Effector memory CD8-positive, alpha-beta T cell (primary cell): ENCODE measurements at regions not wholly inside any gene's neighbourhood (a gene's known extent, or its start where the extent isn't known, plus 50 kb on each side); places are given as distances from the start of the nearest gene placed in this dataset.
"Not testable (repeated sequence)": the region's sequence is repeated elsewhere in the genome, so short reads cannot be mapped to it uniquely, and the experiment has no call there.

Experiments used
- ATAC-seq: fragments of 150-1000 bp; cut with Tn5 transposase; replicated peaks from 2 replicates; pipeline ENCODE4 v1.10.0; 2021; ENCODE audit warnings: mild to moderate bottlenecking, moderate library complexity
- DNase-seq, 3 experiments: peaks; one replicate each; pipeline ENCODE4 v3.0.0; 2021
- H3K27ac Mint-ChIP-seq, 2 donors: one replicate each; pipeline ENCODE4 v1.8.0; 2022; ENCODE audit warnings: mild to moderate bottlenecking in 2 of 2, mixed read lengths in 2 of 2, moderate library complexity in 2 of 2
- H3K27me3 Mint-ChIP-seq, 2 donors: one replicate each; pipeline ENCODE4 v1.8.0; 2022; ENCODE audit warnings: mixed read lengths in 2 of 2
- H3K36me3 Mint-ChIP-seq: one replicate; pipeline ENCODE4 v1.8.0; 2022; ENCODE audit warnings: mild to moderate bottlenecking, moderate library complexity, mixed read lengths; ENCODE audit not compliant: insufficient read depth
- H3K4me1 Mint-ChIP-seq, 2 donors: one replicate each; pipeline ENCODE4 v1.8.0; 2022; ENCODE audit warnings: low read depth in 2 of 2, mixed read lengths in 2 of 2
- H3K4me3 Mint-ChIP-seq, 2 donors: one replicate each; pipeline ENCODE4 v1.8.0; 2022; ENCODE audit warnings: mild to moderate bottlenecking in 2 of 2, mixed read lengths in 2 of 2, moderate library complexity in 2 of 2
- H3K9me3 Mint-ChIP-seq, 2 donors: one replicate each; pipeline ENCODE4 v1.8.0; 2022; ENCODE audit warnings: mixed read lengths in 2 of 2

GRCh38 chr2:34210382-34210781 lies 611.3 kb upstream of the FAM98A start:
- H3K27me3 Mint-ChIP-seq, ATAC-seq, H3K27ac Mint-ChIP-seq, DNase-seq, H3K36me3 Mint-ChIP-seq, H3K4me3 Mint-ChIP-seq, H3K4me1 Mint-ChIP-seq: not testable (repeated sequence)
- peaks cover 9 to 32% of the 10 kb centered on the region in 2 donors for H3K9me3 Mint-ChIP-seq

- Mint-ChIP-seq H3K36me3 (no peaks in the 10 kb centered on the region), H3K4me1 (no peaks in the 10 kb centered on the region), H3K9me3 (peaks cover 5 to 25% of the 10 kb centered on the region in 2 donors), H3K4me3 (no peak overlapping the region), H3K27me3 (no peaks in the 10 kb centered on the region), H3K27ac (peak overlapping the region in 1 of 2 donors; percentile 50)
- DNase-seq (no peak), ATAC-seq (no peak)
These were observed 605.5 kb upstream of the FAM98A start for GRCh38 chr2:34204560-34204959.

- DNase-seq (no peak), ATAC-seq (no peak)
- no peak overlapping the region for H3K27ac Mint-ChIP-seq
- peaks cover 5 to 20% of the 10 kb centered on the region in 2 donors for H3K9me3 Mint-ChIP-seq
- H3K4me3 Mint-ChIP-seq, result no peak overlapping the region
- H3K27me3 Mint-ChIP-seq, result no peaks in the 10 kb centered on the region
- no peaks in the 10 kb centered on the region for H3K36me3 Mint-ChIP-seq
- no peaks in the 10 kb centered on the region for H3K4me1 Mint-ChIP-seq
These were observed 602.0 kb upstream of the FAM98A start for GRCh38 chr2:34201099-34201498.

DNA sequence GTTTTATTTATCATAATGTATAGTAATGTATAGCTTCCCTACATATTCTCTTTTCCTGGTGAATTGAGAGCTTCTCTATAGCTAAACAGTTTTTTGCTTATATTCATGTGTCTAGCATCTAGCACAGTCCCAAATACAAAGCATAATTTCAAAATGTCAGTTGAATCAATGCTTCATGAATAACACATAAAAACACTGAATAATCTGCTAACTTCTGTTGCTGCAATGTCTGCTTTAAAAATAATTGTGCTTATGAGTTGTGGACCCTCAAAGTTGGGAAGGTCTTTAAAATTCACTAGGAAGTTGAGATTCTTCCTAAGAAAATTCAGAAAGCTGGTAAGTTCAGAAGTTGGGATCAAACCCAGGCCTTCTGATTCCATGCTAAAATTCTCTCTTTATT lies 600.9 kb upstream of the FAM98A start:
- Mint-ChIP-seq H3K9me3 (peaks cover 5 to 14% of the 10 kb centered on the region in 2 donors), H3K36me3 (no peaks in the 10 kb centered on the region), H3K4me3 (no peak overlapping the region), H3K27me3 (no peaks in the 10 kb centered on the region), H3K27ac (no peak overlapping the region), H3K4me1 (no peaks in the 10 kb centered on the region)
- ATAC-seq (no peak), DNase-seq (no peak)

- no peaks in the 10 kb centered on the region for H3K4me1 Mint-ChIP-seq
- no peak overlapping the region for H3K4me3 Mint-ChIP-seq
- no peaks in the 10 kb centered on the region for H3K27me3 Mint-ChIP-seq
- ATAC-seq (no peak), DNase-seq (no peak)
- H3K9me3 Mint-ChIP-seq, result peaks cover 0 to 13% of the 10 kb centered on the region in 2 donors
- no peak overlapping the region for H3K27ac Mint-ChIP-seq
- no peaks in the 10 kb centered on the region for H3K36me3 Mint-ChIP-seq
These were observed 594.1 kb upstream of the FAM98A start for GRCh38 chr2:34193164-34193563.

DNA sequence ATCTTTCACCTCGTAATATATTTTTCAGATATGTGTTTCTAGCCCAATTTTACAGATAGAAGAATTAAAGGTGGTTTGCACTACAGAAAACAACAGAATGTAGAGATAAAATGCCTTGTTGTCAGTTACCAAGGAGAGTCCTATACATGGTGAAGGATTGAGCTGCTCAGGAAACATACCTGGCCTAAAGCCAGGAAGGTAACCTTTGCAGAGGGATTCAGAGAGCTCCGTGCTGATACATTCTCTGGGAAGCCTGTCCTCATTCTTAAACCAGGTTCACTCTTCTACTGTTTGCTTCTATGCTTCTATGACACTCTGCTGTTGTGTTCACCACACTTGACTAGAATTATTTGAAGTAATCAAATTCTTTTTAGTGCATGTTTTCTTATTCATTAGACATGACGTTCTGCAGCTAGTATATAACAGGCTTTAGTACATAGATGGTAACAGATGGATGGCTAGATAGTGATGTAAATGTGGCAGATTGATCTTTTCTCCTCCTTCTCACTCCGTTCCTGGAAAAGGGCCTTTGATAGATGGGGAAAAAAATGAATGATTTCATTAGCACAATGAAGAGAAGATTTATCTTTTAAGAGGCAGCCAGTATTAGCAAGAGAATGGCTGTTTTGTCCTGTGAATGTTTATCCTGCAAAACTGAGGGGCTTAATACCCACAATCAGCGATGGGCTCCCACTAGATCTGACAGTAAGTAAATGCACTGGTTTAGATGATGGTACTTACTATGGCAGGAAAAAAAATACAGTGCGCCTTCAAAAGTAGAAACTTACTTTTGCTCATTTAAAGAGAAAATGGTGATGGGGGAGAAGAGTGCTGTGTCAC lies 589.6 kb upstream of the FAM98A start:
- H3K27ac Mint-ChIP-seq, result no peak overlapping the region
- DNase-seq (no peak), ATAC-seq (no peak)
- peaks cover 3 to 8% of the 10 kb centered on the region in 2 donors for H3K9me3 Mint-ChIP-seq
- no peak overlapping the region for H3K4me3 Mint-ChIP-seq
- H3K4me1 Mint-ChIP-seq, result no peaks in the 10 kb centered on the region
- no peaks in the 10 kb centered on the region for H3K36me3 Mint-ChIP-seq
- no peaks in the 10 kb centered on the region for H3K27me3 Mint-ChIP-seq

GRCh38 chr2:34179511-34179910 lies 580.4 kb upstream of the FAM98A start:
- H3K27me3 Mint-ChIP-seq, result no peaks in the 10 kb centered on the region
- no peak overlapping the region for H3K4me3 Mint-ChIP-seq
- no peak for ATAC-seq
- H3K4me1 Mint-ChIP-seq, result no peaks in the 10 kb centered on the region
- no peak for DNase-seq
- no peak overlapping the region for H3K27ac Mint-ChIP-seq
- peaks cover 0 to 6% of the 10 kb centered on the region in 2 donors for H3K9me3 Mint-ChIP-seq
- no peaks in the 10 kb centered on the region for H3K36me3 Mint-ChIP-seq

DNA sequence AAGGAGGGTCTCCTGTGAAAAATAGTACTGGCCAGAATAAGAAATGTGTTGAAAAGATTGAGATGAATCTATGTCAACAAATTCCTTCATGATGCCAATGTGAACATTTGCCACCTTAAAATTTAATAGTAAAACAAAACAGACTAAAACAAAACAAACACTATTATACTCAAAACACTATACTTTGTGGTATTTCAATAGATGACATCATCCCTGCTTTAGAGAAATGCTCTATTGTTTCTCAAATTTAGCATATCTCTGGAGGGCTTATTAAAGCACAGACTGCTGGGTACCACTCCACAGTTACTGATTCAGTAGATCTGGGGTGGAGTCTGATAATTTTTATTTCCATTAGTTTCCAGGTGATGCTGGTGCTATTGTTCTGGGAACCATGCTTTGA lies 579.4 kb upstream of the FAM98A start:
- no peak overlapping the region for H3K27ac Mint-ChIP-seq
- no peak overlapping the region for H3K4me3 Mint-ChIP-seq
- H3K4me1 Mint-ChIP-seq, result no peaks in the 10 kb centered on the region
- peaks cover 0 to 5% of the 10 kb centered on the region in 2 donors for H3K9me3 Mint-ChIP-seq
- DNase-seq (no peak), ATAC-seq (no peak)
- no peaks in the 10 kb centered on the region for H3K27me3 Mint-ChIP-seq
- H3K36me3 Mint-ChIP-seq, result no peaks in the 10 kb centered on the region

DNA sequence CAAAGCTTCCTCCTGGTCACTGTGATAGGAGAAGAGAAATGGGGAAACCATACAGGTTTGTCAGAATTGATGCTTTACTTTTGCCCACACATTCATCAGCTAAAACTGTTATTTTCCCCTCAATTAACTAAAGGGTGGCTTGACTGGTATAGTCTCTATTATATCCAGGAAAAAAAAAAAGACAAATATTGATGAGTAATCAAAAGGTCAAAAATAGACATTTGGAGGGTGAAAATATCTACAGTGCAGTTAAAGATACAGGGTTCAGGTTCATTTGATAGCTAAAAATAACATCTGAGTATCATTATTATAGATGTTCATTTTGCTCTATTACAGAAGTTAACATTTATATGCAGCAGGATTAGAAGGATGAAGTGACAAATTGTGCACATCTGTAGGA lies 577.6 kb upstream of the FAM98A start:
- Mint-ChIP-seq H3K27ac (no peak overlapping the region), H3K9me3 (peaks cover 5 to 8% of the 10 kb centered on the region in 2 donors), H3K27me3 (no peaks in the 10 kb centered on the region), H3K4me1 (no peaks in the 10 kb centered on the region), H3K36me3 (no peaks in the 10 kb centered on the region), H3K4me3 (no peak overlapping the region)
- DNase-seq (no peak), ATAC-seq (no peak)

DNA sequence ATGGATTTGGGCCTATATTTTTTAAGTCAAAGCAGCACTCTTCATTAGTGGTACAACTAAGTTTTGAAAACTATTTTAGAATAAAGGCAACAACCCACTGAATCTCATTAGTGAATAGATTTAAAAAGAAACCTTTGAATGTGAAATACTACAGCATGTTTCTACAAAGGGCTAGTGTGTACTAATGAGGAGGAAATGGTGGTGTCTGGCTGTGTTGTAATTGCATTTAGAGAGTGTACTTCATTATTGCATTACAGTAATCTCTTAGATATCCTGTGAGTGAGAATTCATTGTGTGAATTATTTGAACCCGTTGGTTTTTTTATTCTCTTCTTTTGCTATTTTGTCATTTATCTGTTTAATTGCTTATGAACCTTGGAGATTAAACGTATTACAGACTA lies 575.4 kb upstream of the FAM98A start:
- Mint-ChIP-seq H3K4me1 (no peaks in the 10 kb centered on the region), H3K9me3 (peaks cover 8 to 9% of the 10 kb centered on the region in 2 donors), H3K27ac (no peak overlapping the region), H3K4me3 (no peak overlapping the region), H3K27me3 (no peaks in the 10 kb centered on the region), H3K36me3 (no peaks in the 10 kb centered on the region)
- DNase-seq (no peak), ATAC-seq (no peak)

DNA sequence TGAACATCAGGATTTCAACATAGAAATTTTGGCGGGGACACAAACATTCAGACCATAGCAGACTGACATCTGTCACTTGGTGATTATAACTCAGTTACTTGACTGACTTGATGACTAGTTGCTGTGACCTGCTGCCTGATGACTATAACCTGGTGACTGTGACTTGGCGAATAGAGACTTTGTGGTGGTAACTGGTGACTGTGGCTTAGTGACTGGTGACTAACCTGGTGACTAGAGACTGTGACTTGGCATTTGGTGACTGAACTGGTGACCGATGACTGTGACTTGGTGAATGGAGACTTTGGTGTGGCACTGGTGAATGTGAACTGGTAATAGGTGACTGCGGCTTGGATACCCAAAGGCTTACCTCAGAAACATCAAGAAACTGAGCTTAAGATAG lies 563.1 kb upstream of the FAM98A start:
- Mint-ChIP-seq H3K36me3 (no peaks in the 10 kb centered on the region), H3K27ac (no peak overlapping the region), H3K4me3 (no peak overlapping the region), H3K27me3 (no peaks in the 10 kb centered on the region), H3K4me1 (no peaks in the 10 kb centered on the region), H3K9me3 (peaks cover 0 to 2% of the 10 kb centered on the region in 2 donors)
- DNase-seq, result no peak
- ATAC-seq, result no peak

- no peak overlapping the region for H3K4me3 Mint-ChIP-seq
- H3K4me1 Mint-ChIP-seq, result no peaks in the 10 kb centered on the region
- ATAC-seq, result no peak
- H3K36me3 Mint-ChIP-seq, result no peaks in the 10 kb centered on the region
- H3K9me3 Mint-ChIP-seq, result peaks cover 0 to 2% of the 10 kb centered on the region in 2 donors
- H3K27me3 Mint-ChIP-seq, result no peaks in the 10 kb centered on the region
- DNase-seq, result no peak
- H3K27ac Mint-ChIP-seq, result no peak overlapping the region
These were observed 562.5 kb upstream of the FAM98A start for GRCh38 chr2:34161549-34161948.

- ATAC-seq (no peak), DNase-seq (no peak)
- Mint-ChIP-seq H3K27ac (no peak overlapping the region), H3K27me3 (no peaks in the 10 kb centered on the region), H3K4me3 (no peak overlapping the region), H3K4me1 (no peaks in the 10 kb centered on the region), H3K9me3 (peaks cover 0 to 2% of the 10 kb centered on the region in 2 donors), H3K36me3 (no peaks in the 10 kb centered on the region)
These were observed 560.8 kb upstream of the FAM98A start for GRCh38 chr2:34159901-34160300.

DNA sequence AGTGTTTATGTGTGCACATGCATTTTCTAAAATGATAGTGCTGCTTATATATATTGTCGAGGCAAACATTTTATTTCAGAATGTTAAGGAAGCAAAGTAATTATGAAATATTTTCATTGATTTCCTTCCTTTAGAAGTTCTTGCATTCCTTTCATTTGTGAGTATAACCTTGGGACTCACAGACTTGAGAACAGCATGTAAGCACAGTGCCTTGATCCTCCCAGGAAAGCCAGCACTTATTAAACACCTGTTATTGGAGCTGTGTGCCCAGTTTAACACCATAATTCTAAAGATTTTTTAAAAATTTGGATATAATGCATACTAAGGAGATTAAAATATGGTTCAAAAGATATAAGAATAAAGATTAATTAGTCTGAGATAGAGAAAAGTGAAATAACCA lies 554.4 kb upstream of the FAM98A start:
- Mint-ChIP-seq H3K4me3 (no peak overlapping the region), H3K4me1 (no peaks in the 10 kb centered on the region), H3K9me3 (peaks cover 0 to 3% of the 10 kb centered on the region in 2 donors), H3K27me3 (no peaks in the 10 kb centered on the region), H3K27ac (no peak overlapping the region), H3K36me3 (no peaks in the 10 kb centered on the region)
- DNase-seq (no peak), ATAC-seq (no peak)
